ENCODE measurements at regions not wholly inside any gene's neighbourhood (a gene's known extent, or its start where the extent isn't known, plus 50 kb on each side); places are given as distances from the start of the nearest gene placed in this dataset.

- TF ChIP-seq, protein P1, sequence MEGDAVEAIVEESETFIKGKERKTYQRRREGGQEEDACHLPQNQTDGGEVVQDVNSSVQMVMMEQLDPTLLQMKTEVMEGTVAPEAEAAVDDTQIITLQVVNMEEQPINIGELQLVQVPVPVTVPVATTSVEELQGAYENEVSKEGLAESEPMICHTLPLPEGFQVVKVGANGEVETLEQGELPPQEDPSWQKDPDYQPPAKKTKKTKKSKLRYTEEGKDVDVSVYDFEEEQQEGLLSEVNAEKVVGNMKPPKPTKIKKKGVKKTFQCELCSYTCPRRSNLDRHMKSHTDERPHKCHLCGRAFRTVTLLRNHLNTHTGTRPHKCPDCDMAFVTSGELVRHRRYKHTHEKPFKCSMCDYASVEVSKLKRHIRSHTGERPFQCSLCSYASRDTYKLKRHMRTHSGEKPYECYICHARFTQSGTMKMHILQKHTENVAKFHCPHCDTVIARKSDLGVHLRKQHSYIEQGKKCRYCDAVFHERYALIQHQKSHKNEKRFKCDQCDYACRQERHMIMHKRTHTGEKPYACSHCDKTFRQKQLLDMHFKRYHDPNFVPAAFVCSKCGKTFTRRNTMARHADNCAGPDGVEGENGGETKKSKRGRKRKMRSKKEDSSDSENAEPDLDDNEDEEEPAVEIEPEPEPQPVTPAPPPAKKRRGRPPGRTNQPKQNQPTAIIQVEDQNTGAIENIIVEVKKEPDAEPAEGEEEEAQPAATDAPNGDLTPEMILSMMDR (IDR thresholded peaks at IDR 0.05; ENCODE audit: poor library complexity, severe bottlenecking): no peak
- no peak for TF ChIP-seq RAD21 (conservative IDR thresholded peaks at IDR 0.05)
- TF ChIP-seq EZH2 (IDR thresholded peaks at IDR 0.05; ENCODE audit: borderline replicate concordance, insufficient read depth, low read length, poor library complexity, severe bottlenecking): no peak
These were observed 990.6 kb upstream of the PHF14 start for GRCh38 chr7:9983048-9983447.

All from neural cell (in vitro differentiated cells).